KOPT-K1 (cell line): ENCODE measurements at regions not wholly inside any gene's neighbourhood (a gene's known extent, or its start where the extent isn't known, plus 50 kb on each side); places are given as distances from the start of the nearest gene placed in this dataset.

Source experiments
- H3K27ac ChIP-seq: fragments of 200-600 bp; sonication (generic); 2 replicates; pipeline ENCODE4 v1.5.1; 2016; ENCODE audit warnings: antibody characterized with exemption, mild to moderate bottlenecking, low read depth, low read length; ENCODE audit not compliant: poor library complexity, severe bottlenecking
- H3K36me3 ChIP-seq: fragments of 200-600 bp; sonication (generic); 2 replicates; pipeline ENCODE4 v1.5.1; 2017; ENCODE audit warnings: antibody characterized with exemption, mild to moderate bottlenecking, low read length, moderate library complexity; ENCODE audit not compliant: insufficient read depth
- H3K9me3 ChIP-seq: fragments of 200-600 bp; sonication (generic); 2 replicates; pipeline ENCODE4 v1.5.1; 2017; ENCODE audit warnings: antibody characterized with exemption, low read length, mild to moderate bottlenecking; ENCODE audit not compliant: insufficient read depth, poor library complexity, severe bottlenecking

DNA sequence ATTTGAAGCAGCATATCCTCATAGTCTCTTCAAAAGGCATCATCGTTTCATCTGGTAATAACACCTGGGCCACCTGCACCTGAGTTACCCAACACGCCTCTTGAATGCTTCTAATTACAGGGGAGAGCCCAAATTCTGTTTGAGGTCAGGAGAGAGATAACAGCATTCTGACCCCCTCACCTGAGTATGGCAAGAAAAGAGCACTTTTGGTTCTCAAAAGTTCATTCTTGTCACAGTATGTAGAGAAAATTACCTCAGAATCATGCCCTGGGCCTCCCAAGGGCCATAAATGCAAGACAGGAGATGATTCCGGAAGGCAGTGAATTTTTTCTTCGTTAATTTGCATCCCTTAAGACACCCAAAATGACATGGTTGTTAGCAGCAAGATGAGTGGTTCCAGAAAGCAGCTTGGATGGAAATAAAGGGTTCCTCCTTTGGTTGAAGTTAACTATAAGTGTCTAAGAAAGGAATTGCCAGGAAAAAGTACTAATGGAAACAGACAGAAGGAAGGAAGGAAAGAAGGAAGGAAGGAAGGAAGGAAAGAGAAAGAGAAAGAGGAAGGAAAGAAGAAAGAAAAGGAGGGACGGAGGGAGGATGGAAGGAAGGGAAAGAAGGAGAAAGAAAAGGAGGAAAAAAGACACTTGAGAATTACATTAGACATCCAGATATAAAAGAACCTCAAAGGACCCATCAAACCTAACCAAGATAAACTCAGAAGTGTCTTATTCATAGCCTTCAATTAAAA, 228.4 kb upstream of the RHOBTB1 start:
- Histone ChIP-seq H3K27ac (no peak overlapping the region), H3K36me3 (no peaks in the 10 kb centered on the region), H3K9me3 (no peaks in the 10 kb centered on the region)

DNA sequence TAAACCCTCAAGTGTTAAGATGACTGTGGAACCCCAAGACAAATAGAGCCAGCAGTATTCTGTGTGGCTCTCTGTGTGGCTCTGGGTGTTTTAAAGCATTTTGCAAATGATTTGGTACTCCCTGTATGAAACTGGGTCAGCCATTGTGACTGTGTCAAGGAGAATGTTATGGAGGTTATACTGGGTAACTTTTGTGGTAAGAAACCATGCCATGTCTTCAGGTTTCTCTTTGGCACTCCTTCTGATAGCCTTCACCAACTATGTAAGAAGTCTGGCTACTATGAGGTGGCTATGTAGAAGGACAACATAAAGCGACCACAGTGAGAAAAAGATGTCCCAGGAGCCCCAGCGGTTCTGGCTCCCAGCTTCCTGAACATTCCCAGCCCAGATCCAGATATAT, 226.6 kb upstream of the RHOBTB1 start:
- Histone ChIP-seq H3K27ac (no peak overlapping the region), H3K36me3 (no peaks in the 10 kb centered on the region), H3K9me3 (no peaks in the 10 kb centered on the region)

DNA sequence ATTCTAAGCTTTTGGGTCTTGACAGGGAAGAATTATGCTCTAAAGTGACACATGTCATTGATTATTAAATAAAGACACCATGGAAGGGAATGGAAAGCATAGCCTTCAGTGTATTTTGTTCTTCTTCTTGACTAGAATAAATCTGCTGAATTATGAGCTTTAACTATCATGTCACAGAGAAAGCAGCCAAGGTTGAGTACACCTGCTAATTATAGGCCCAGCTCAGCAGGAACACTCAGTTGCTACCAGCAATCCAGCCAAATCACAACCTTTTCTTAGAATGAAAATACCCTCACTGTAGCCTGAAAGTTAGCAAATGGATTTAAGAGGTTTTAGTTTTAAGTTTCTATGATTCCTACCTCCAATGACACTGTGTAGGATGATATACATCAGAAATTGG, 225.3 kb upstream of the RHOBTB1 start:
- Histone ChIP-seq H3K9me3 (no peaks in the 10 kb centered on the region), H3K36me3 (no peaks in the 10 kb centered on the region), H3K27ac (no peak overlapping the region)

DNA sequence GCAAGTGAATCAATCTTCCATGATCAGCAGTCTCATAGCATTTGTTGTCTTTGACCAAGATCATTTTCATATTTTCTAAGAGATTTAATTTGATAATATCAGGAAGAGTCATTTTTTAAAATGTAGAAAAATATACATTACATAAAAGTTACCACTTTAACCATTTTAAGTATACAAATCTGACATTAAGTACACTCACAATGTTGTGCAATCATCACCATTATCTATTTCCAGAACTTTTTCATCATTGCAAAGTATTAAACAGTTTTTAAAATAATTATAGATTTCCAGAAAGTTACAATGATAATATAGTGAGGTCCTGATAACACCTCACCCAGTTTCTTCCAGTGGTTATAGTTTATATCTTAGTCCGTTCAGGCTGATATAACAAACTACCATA, 222.5 kb upstream of the RHOBTB1 start:
- Histone ChIP-seq H3K36me3 (no peaks in the 10 kb centered on the region), H3K9me3 (no peaks in the 10 kb centered on the region), H3K27ac (no peak overlapping the region)

DNA sequence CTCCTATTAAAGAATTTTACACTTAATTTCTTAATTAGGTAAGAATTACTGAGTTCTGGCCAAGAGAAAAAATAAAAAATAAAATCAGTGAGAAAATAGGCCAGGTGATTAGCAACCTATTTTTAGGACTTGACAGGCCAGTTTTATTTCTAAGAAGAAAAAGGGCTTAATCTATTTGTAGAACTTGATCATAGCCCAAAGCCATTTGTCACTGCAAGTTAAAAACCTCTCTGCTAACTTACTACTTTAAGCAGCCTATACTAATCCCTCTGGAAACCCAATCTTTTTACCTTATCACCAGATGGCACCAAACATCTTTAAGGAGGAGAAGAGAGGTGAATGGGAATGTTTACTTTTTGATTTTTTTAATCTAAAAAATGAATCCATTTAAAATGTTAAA, 222.1 kb upstream of the RHOBTB1 start:
- H3K9me3 ChIP-seq, result no peaks in the 10 kb centered on the region
- no peak overlapping the region for H3K27ac ChIP-seq
- H3K36me3 ChIP-seq, result no peaks in the 10 kb centered on the region

DNA sequence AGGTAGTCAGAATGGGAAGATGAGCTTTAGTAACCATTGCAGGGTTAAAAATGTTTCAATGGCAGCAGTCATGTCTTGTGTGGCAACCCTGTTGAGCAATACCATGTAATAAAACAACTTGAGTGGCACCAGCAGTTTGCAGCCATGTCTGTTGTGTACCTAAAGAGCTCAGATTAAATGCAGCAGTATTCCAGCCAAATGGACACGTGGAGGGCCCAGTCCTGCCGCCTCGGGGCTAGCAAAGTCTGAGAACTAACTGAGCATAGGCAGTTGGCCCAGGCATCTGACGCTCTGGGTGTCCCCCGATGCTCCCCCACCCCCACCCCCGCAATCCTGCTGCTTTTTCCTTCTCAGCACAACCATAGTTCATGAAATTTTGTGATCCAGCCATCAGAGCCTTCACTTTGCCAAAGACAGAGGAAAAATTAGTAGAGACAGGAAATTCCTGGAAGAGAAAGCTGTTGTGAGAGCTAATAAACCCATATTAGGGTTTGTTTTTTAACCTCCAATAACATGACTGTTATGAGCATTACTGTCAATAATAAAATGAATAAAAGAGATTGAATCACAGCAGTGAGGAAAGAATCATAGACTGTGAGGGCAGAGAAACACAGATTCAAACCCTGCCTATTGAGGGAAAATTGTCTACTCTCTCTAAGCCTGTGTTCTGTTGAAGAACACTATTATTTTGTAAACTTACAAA, 220.6 kb upstream of the RHOBTB1 start:
- Histone ChIP-seq H3K27ac (no peak overlapping the region), H3K36me3 (no peaks in the 10 kb centered on the region), H3K9me3 (no peaks in the 10 kb centered on the region)

DNA sequence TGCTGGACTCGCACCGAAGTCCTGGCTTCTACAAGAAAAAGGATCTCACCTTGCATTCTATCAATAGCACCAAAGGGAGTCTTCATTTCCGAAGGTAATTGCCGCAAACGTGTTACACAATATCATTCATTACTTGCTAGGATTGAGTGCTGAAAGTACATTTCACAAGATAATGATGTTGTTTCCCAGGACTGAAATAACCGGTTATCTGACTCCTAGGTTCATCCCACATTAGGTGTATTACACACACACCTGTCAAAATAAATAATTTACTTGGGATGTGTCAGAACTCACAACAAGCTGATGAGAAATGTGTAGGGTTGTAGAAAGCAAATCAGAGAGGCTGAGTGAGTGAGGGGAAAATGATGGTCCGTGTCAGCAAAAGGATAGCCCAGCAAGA, 219.4 kb upstream of the RHOBTB1 start:
- Histone ChIP-seq H3K36me3 (no peaks in the 10 kb centered on the region), H3K9me3 (no peaks in the 10 kb centered on the region), H3K27ac (no peak overlapping the region)

DNA sequence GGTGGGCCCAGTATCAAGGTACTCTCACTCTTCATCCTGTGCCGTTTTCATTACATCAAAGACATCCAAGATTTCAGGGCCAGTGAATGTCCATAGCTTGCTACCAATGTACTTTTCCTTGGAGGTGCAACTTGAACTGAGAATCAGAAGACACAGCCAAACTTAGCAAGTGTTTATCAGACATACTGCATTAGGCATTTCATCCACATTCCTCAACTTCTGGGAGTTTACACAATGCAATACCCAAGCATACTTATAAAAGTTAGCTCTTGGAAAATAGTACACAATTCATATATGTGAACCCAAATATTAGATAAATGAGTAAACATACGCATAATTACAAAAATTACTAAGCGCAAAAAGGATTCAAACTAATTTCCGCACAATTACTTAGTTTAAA, 216.3 kb upstream of the RHOBTB1 start:
- Histone ChIP-seq H3K36me3 (no peaks in the 10 kb centered on the region), H3K9me3 (no peaks in the 10 kb centered on the region), H3K27ac (no peak overlapping the region)

DNA sequence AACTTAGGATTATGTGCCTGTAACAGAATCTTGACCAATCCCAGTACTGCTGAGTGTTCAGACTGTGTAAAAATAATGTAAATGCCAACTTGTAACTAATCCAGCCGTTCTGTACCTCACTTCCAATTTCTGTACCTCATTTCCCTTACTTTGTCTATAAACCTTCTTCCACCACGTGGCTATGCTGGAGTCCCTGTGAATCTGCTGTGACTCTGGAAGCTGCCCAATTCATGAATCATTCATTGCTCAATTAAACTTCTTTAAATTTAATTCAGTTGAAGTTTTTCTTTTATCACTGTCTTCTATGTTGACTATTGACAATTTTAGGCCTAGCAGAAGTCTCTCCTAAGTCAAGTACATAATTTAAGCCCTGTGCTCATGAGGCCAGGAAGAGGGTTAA, 215.3 kb upstream of the RHOBTB1 start:
- Histone ChIP-seq H3K36me3 (no peaks in the 10 kb centered on the region), H3K27ac (no peak overlapping the region), H3K9me3 (no peaks in the 10 kb centered on the region)

DNA sequence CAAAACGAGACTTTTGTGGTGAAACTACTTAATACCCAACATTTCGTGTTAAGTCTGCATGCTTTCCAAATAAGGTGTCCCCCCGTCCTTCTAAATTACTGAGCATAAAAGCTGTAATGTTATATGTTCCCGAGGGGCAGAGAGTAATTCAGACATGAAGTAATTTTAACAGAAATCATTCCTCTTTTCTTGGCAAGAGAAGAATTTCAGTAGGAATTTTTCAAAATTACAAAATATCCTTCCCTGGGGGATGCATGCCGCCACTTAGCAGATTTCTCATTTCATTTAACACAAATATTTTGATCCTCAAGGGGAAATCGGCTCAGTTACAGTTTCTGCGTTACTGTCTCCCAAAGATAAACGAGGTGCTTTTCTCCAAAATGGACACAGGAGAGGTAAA, 213.2 kb upstream of the RHOBTB1 start:
- H3K9me3 ChIP-seq, result no peaks in the 10 kb centered on the region
- H3K27ac ChIP-seq, result no peak overlapping the region
- H3K36me3 ChIP-seq, result no peaks in the 10 kb centered on the region

DNA sequence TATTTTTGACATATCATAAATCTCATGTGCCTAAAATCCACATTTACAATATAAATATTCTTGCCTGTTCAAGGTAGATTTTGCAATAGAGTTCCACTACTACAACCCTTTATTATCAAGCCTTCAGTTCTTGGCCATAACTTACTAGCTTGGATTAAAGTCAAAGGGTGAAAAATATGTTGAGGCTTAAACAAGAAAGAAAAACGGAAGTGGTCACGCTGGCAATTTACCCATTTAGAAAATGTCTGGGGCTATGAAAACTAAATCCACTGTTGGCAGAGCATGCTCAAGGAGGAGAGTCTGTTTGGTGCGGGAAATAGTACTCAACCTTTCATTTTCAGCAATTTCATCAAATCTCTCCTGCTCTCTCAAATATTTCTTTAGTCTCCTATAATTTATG, 209.8 kb upstream of the RHOBTB1 start:
- Histone ChIP-seq H3K36me3 (no peaks in the 10 kb centered on the region), H3K27ac (no peak overlapping the region), H3K9me3 (no peaks in the 10 kb centered on the region)

DNA sequence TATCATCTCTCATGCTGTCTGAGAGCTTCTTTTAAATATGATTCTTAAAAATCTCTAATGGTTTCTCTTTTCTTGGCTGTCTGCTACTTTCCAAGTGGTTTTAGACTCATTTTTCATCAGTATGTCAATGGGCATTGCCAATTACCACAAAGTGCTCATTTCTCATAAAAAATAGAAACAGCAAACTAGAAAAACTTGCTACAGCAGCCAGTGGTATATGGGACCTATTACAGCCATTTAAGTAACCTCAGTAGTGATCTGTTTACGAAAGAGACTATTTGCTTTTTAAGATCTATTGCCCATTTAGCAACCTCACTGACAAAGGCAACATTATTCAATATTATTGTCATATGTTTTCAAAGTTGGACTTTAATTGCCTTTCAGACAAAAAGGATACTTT, 207.1 kb upstream of the RHOBTB1 start:
- H3K36me3 ChIP-seq, result no peaks in the 10 kb centered on the region
- no peak overlapping the region for H3K27ac ChIP-seq
- no peaks in the 10 kb centered on the region for H3K9me3 ChIP-seq

DNA sequence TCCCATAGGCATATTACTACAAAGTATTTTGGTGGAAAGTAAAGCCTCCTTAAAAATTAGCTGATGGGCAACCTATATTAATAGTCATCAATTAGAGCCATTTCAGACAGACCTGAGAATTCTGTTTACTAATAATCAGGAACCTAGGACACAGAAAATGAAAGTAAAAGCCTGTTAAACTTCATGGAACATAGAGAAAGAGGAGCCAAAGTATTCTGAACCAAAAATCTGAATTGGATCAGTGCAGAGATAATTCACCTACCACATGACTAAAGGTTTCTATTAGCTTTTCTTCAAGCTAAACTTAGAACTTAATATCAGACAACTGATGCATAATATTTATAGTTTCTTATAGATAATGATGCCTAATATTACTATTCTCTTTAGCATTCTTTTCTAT, 204.5 kb upstream of the RHOBTB1 start:
- no peaks in the 10 kb centered on the region for H3K36me3 ChIP-seq
- H3K9me3 ChIP-seq, result peaks cover under 1% of the 10 kb centered on the region
- H3K27ac ChIP-seq, result no peak overlapping the region

DNA sequence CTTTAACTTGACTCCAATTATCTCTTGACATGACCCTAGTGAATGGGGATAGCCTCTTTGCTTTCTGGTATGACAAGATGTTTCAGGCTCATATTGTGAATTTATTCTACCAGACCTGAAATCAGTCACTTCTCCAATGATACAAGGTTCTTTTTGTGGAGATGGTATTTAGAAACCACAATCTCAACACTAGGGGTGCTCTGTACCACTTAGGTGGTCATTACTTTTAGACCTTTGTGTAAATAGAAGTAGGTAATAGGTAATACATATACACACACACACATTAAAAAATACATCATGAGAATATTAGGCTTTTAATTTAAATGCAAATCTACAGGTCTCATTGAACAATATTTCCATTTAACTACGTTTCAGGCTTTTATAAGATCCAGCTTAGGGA, 199.0 kb upstream of the RHOBTB1 start:
- Histone ChIP-seq H3K27ac (no peak overlapping the region), H3K9me3 (peaks cover 8% of the 10 kb centered on the region), H3K36me3 (no peaks in the 10 kb centered on the region)

DNA sequence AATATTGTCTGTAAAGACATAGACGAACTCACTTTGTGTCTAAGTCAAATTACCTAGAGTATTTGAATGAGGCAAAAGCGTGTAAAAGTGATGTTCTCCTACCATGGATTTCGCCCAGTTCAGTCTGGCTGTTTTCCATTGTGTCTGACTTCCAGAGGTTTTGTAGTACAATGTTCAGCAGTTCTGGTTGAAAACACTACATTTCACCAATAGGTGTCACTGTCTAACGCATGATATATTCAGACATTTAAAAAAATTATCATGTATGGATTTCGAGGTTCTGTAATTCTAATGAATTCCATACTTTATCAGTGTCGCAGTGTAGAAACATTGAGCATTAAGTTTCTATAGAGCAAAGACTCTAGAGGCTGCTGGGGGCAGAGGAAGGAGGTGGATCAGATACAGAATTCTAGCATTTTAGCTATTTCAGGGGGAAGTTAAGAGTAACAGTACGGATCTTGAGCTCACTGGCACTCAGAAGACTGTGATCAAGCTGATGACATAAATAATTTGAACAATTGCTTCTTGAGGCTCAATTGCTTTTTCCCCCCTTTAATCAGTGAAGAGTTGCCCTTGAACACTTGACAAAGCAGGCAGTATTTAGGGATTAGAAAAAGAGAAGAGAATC, 196.9 kb upstream of the RHOBTB1 start:
- Histone ChIP-seq H3K36me3 (no peaks in the 10 kb centered on the region), H3K9me3 (peaks cover 8% of the 10 kb centered on the region), H3K27ac (no peak overlapping the region)

DNA sequence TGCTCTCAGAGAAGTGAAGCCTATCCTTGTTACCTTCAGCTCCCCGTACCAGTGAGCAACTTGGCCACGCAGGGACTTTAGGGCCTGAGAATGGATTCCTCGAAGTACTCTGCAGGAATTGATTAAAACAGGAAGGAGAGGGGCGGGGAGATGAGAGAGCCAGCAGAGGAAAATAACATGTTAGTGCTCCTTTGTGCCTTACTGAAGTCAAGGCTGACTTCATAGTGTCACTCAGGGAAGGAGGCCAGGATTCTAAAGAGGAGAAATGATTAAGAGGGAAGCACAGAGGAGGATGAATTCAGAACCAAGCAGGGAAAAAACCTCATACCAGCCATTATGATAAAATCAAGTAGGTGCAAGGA, 195.6 kb upstream of the RHOBTB1 start:
- Histone ChIP-seq H3K36me3 (no peaks in the 10 kb centered on the region), H3K9me3 (peaks cover 8% of the 10 kb centered on the region), H3K27ac (no peak overlapping the region)
